ENCODE measurements at regions not wholly inside any gene's neighbourhood (a gene's known extent, or its start where the extent isn't known, plus 50 kb on each side); places are given as distances from the start of the nearest gene placed in this dataset.

GRCh38 chr12:22938323-22938722 lies 313.4 kb downstream of the ETNK1 start:
- TF ChIP-seq POLR2A (IDR thresholded peaks at IDR 0.05; ENCODE audit: low read depth, low read length) (no peak), TAF1 (IDR thresholded peaks at IDR 0.05; ENCODE audit: low read depth, low read length) (no peak)
